ENCODE measurements at regions not wholly inside any gene's neighbourhood (a gene's known extent, or its start where the extent isn't known, plus 50 kb on each side); places are given as distances from the start of the nearest gene placed in this dataset.

- no peak for DNase-seq
These were observed 705.8 kb downstream of the C12orf50 start for GRCh38 chr12:87323369-87323768.

DNA sequence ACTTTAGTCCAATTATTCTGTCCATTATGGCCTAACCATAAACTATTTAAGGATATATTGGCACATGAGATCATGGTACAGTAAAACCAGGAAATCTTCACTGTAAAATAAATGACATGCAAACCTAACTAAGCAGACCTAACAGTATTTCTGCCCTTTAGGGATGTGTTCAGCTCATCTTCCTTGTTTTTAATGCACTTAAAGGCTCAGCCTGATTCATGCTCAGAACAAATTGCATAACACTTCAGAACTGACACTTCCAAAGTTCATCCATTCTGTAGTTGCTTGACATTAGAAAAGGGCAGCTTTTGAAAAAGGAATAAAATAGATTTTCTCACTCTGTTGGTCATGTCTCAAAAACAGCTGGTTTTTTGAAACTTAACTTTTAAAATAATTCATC is 708.5 kb downstream of the C12orf50 start:
- no peak for DNase-seq

DNA sequence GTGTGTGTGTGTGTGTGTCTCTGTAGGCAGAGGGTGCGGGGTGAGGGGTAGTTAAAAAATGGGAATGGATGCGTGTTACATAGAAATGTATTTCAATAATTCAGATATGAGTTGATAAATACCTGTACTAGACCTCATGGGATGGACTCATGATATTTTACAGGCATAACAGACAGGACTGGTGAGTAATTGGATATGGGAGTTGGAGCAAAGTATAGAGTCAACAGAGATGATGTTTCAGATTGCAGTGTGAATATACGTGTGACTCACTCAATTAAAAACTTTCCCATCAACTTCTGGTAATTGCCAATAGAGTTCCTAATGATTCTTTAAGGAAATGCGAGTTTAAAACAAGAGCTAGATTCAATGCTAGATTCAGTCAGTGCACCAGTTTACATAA is 711.9 kb downstream of the C12orf50 start:
- DNase-seq: no peak

- no peak for DNase-seq
These were observed 718.0 kb downstream of the C12orf50 start for GRCh38 chr12:87311206-87311605.

- DNase-seq: no peak
These were observed 719.1 kb downstream of the C12orf50 start for GRCh38 chr12:87310126-87310525.

DNA sequence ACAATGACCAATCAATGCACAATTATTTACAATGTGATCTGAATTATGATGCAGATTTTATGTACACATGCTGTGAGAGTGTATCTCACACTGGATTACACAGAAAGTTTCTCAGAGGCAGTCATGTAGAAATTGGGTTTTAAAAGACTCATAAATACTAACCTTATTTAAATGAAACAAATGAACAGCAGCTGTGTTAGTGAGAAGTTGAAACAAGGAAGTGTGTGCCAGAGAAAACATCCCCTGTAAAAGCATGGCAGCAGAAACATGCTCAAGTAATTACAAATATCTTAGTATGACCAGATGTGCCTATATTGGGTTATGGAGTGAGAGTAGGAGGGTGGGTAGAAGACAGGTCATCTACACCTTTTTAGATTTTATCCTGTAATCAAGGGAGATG is 723.7 kb downstream of the C12orf50 start:
- DNase-seq: no peak

DNA sequence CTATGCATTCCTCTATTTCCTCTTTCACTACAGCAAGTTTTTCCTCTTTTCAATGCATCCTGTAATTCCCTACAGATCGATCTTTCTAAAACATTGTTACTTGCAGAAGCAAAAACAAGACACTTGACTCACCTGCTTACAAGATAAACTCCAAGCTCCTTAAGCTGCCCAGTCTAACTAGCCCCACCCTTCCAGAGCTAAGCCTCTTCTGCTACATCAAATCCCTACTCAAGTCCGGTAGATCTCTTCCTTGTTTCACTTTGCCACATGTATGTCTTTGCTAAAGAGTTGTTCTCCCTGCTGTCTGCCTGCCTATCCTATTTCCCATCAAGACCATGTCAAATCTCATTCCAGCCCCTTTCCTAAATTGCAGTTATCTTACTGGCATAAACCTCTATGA is 724.8 kb downstream of the C12orf50 start:
- no peak for DNase-seq

- no peak for DNase-seq
These were observed 725.7 kb downstream of the C12orf50 start for GRCh38 chr12:87303396-87304012.

DNA sequence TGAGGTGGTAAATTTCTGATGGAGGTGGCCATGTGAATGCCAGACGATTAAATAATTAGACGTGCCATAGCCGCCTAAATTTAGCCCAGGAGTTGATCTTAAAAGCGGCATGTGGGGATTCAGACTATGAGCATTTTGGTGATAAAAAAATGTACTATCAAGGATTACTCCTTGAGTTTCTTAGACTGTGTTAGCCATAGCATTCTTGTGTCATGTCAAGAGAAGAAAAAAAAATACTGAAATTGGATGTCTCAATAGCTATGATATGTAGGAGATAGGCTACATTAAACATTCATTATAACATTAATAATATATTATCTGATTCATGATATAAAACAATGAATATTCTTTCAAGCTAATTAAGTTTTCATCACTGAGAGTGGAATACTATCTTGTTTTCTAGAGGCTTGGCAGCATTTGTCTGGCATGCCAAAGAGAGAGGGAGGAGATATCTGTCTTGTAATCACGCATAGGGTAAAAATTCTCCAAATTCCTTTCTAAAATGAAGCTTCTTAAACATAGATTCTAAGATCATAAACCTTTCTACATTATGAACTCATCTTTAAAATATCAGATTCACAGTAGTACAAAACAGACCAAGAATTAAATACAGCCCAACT is 727.0 kb downstream of the C12orf50 start:
- DNase-seq: no peak

DNA sequence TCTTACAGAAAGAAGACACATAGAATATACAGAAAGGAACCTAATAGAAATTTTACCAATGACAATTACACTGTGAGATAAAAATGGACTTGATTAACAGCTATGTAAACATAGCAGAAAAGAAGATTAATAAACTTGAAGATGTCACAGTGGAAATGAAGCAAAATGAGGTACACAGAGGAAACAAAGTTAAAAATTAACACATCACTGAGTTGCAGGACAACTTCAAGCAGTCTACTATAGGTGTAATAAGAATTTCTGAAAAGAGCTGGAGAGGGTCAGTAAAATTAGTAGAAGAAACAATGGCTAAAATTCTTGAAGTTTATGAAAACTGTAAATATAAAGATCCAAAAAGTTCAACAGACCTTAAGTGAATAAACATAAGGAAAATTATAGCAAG is 738.7 kb downstream of the C12orf50 start:
- no peak for DNase-seq

- no peak for DNase-seq
These were observed 745.3 kb downstream of the C12orf50 start for GRCh38 chr12:87283886-87284285.

DNA sequence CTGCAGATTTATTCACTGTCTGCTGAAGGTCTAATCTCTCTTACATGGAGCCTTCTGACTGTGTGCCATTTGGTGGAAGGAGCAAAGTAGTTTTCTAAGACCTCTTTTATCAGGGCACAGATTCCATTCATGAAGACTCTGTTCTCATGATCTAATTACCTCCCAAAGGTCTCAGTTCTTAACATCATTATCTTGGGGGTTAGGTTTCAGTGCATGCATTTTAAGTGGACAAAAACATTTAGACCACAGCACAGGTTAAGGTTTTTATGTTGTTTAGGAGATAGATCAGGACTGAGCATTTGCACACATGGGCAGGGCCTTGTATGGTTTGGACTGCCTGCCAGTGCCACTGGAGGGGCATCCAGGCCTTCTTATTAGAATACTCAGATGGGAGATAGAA is 746.1 kb downstream of the C12orf50 start:
- DNase-seq: no peak

DNA sequence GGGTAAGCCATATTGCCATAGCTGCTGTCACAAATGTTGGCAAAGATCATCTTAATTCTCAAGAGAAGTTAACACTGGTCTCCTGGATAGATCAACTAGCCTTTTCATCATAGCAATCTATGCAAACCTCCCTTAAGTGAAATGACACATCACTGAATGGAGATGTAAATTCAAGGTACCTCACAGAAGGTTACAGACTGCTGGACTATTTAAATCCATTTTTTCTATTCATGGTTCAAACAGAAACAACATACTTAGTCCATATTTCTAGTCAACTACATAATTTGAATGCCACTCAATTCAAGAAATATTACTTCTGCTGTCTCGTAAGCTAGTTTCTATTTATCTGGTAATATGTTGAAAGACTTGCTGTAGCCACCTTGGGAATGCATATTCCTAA is 748.3 kb downstream of the C12orf50 start:
- DNase-seq: no peak

- DNase-seq: no peak
These were observed 748.8 kb downstream of the C12orf50 start for GRCh38 chr12:87280356-87280755.

DNA sequence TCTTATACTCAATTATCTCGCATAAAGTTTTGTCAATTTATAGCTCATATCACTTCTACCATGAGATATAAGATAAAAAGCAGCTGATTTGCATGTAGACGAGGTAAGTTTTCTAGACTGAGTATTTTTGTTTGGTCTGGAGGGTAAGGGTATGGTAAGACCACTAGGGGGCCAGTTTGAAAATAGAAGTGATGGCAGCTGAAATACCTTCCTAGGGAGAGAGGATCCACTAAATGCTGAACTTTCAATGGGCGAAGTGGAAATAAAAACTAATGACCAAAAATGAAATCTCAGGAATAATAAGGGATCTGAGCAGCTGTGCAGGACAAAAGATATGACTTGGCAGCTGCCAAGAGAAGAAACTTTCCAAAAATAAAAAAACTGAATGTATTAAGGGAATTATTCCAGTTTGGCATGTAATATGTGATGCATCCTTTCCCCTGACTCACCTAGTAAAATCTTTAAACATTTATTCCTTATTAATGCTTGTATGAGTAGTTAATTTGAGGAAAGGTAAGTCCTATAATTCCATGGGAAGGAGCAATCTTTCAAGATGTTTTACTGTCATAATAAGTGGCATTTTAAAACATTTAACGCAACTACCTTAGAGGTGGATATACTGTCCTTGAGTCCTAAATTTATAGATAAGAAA is 754.5 kb downstream of the C12orf50 start:
- DNase-seq: peak in 1 of 2 experiments; percentile 56

- no peak for DNase-seq
These were observed 756.4 kb downstream of the C12orf50 start for GRCh38 chr12:87272851-87273250.

DNA sequence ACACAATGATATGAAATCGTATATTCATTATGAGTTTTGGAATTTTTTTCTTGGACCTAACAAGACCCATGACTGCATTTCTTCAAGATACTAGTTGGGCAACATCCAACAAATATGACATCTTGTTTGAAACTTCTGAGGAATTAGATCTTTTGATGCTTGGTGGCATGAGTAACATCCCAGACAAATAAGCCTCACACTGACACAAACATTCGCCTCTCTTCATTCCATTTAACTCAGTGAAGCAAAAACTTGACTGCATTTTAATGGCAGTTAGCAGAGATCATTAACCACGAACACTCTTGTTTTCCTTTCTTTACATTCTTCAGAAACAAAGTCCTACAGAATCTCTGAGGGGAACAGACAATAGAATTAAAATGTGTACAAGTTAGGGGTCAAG is 758.3 kb downstream of the C12orf50 start:
- DNase-seq: no peak

- no peak for DNase-seq
These were observed 762.9 kb downstream of the C12orf50 start for GRCh38 chr12:87266305-87266704.

DNA sequence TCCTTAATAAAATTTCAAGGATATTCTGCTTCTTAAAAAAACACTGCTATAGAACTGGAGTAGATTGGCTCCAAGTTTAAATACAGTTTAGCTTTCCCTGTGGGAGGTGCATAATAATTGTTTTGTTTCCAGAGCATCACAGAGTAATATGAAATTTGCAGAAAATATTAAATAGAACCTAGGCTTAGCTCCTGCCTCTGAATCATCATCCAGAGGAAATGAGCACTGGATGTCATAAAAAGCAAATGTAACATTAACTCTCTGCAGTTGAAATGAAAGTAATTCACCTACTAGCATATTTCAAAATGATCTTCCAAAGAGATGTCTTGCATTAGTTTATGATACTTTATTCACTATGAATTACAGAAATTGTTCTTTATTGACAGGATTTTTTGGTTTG is 769.8 kb downstream of the C12orf50 start:
- no peak for DNase-seq

GRCh38 chr12:87254381-87255030 is 774.7 kb downstream of the C12orf50 start:
- no peak for DNase-seq

GRCh38 chr12:87253157-87253556 is 776.0 kb downstream of the C12orf50 start:
- no peak for DNase-seq

- DNase-seq: no peak
These were observed 782.5 kb downstream of the C12orf50 start for GRCh38 chr12:87246726-87247125.

DNA sequence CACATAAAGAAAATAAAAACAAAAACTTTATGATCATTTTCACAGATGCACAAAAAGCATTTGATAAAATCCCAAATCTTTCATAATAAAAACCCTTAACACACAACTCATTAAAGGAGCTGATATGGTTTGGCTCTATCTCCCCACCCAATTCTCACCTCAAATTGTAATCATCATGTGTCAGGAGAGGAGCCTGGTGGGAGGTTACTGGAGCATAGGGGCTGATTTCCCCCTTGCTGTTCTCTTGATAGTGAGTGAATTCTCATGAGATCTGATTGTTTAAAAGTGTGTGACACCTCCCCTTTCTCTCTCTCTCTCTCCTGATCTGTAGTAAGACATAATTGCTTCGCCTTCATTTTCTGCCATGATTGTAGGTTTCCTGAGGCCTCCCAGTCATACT is 790.7 kb downstream of the C12orf50 start:
- no peak for DNase-seq

GRCh38 chr12:87234898-87235297 is 794.3 kb downstream of the C12orf50 start:
- no peak for DNase-seq
